GM12872 (cell line): ENCODE measurements at regions not wholly inside any gene's neighbourhood (a gene's known extent, or its start where the extent isn't known, plus 50 kb on each side); places are given as distances from the start of the nearest gene placed in this dataset.

Source experiments
- TF ChIP-seq, protein P1 (sequence below): IDR thresholded peaks from 3 replicates; pipeline ENCODE4 v1.5.1; 2011; ENCODE audit warnings: low read depth, mild to moderate bottlenecking, low read length, moderate library complexity; ENCODE audit not compliant: insufficient read depth

DNA sequence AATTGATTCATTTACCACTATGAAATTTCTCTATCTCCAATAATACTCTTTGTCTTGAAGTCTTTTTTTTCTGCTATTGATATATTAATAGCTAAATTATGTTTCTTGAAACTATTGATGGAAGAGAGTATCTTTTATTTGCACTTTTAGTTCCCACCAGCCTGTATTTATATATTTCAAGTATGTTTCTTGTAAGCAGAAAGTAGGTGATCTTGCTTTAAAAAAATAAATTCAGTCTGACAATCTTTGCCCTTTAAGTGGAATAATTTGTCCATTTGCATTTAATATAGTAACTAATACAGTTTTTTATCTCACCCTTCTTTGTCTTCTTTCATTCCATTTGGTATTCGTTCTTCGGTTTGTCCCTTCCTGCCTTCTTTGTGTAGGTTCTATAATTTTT is 790.5 kb downstream of the MCTP2 start:
- TF ChIP-seq, protein P1, sequence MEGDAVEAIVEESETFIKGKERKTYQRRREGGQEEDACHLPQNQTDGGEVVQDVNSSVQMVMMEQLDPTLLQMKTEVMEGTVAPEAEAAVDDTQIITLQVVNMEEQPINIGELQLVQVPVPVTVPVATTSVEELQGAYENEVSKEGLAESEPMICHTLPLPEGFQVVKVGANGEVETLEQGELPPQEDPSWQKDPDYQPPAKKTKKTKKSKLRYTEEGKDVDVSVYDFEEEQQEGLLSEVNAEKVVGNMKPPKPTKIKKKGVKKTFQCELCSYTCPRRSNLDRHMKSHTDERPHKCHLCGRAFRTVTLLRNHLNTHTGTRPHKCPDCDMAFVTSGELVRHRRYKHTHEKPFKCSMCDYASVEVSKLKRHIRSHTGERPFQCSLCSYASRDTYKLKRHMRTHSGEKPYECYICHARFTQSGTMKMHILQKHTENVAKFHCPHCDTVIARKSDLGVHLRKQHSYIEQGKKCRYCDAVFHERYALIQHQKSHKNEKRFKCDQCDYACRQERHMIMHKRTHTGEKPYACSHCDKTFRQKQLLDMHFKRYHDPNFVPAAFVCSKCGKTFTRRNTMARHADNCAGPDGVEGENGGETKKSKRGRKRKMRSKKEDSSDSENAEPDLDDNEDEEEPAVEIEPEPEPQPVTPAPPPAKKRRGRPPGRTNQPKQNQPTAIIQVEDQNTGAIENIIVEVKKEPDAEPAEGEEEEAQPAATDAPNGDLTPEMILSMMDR: no peak

DNA sequence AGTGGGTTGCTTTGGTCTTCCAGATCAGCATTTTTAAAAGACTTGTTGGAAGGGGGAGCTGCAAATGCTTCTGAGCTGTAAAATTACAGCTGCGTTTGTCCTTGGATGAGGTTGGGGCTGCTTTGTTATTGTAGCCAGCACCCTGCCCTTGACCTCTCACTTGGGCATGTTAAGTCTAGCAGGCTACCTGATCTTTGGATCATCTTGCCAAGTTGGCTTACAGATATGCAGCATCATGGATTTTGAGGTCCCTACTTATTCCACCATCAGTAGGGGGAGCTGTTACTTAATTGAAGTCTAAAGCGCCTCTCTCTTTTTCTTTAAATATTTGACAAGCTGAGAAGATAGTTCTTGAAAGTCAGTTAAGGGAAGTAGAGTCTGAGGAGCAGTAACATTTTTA is 793.0 kb downstream of the MCTP2 start:
- TF ChIP-seq, protein P1: peak; percentile 23; the same call in 1 of the 3 replicates

DNA sequence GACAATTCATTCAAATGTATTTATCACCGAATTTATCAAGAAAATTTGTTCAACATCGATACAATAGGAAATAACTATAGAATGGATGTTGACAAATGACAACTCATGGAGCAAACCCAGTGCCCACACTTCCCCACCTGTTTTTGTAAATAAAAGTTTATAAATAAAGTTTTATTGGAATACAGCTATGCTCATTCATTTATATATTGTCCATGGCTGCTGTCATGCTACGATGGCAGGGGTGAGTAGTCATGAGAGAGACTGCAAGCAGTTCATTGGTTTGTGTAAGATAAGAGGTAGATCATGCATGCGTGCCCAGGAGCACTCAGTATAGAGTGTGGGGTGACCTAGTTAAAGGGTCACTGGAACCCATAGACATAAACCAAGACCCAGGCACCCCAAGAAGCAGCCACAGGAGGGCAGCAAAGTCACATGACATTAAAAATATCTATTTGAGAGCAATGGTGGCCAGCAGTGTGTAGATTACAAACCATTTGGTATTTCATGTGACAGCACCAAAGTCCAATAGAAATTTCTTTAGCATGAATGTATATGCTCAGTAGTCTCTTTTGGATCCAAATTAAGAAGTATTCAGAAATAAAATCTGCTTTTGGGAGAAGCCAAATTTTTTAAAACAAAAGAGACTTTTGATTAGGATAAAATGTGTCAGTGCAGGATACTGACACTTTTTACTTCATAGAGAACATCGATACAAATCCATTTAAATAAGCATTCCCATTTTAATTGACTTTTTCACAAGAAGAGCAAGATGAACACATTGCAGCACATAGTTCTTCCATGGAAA is 794.8 kb downstream of the MCTP2 start:
- TF ChIP-seq, protein P1: peak; percentile 37; the same call in 2 of the 3 replicates

DNA sequence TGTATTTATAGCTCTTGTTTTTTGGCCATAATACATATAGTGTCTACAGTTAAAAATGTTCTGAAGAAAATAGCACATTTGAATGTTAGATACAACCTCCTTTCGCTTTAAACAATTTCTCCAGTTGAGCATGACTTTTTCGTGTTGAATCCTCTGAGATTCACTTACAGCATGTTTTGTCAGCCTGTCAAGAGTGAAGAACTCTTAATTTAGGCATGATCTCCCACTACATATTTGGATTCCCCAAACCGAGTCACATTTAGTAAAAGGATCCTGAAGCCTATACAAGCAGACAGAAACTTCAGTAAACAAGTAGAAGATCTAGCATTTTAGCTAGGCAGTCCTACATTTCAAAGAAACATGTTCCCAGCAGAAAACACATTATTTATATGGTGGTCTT is 796.6 kb downstream of the MCTP2 start:
- TF ChIP-seq, protein P1: no peak

DNA sequence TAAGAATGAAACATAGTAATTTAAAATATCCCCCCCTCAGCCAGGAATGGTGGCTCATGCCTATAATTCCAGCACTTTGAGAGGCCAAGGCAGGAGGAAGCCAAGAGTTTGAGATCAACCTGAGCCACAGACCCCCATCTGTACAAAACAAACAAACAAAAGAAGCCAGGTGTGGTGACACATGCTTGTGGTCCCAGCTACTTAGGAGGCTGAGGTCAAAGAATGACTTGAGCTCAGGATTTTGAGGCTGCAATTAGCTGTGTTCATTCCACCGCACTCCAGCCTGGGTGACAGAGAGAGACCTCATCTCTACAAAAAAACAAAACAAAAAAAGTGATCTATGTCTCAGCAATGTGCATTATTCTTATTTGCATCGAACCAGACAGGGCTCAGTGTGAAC is 800.8 kb downstream of the MCTP2 start:
- TF ChIP-seq, protein P1: no peak

DNA sequence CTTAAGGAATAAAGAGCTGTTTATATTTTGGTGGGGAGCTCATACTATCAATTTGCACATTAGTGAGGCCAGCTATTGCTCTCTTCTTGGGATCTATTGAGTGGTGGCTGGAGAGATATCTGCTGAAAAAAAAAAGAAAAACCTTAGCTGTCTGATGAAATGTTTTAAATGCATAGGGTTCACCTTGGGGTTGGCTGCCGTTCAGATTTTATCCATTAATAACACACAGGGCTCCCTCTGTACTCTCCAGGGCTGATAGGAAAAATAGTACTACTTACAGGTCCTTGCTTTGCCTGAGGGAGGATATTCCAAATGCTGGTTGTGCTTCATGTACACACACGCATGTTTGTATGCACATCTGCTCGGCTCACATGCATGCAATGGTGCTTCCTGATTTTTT is 803.7 kb downstream of the MCTP2 start:
- TF ChIP-seq, protein P1: no peak

DNA sequence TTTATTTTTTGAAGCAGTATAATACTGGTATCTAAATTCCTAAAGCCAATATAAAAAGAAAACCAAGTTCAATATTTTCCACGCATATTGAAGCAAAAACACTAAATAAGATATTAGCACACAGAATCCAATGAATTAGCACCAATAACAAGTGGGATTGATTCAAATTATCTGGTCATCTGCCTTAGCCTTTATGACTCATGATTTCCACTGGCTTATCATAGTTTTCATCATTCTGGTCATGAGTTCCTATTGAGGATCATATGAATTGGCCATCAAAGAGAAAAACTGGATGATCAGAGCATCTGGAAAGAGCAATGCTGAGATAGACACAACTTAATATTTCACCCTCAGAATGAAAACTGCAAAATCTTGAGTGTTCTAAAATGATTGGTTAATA is 809.9 kb downstream of the MCTP2 start:
- TF ChIP-seq, protein P1: no peak

DNA sequence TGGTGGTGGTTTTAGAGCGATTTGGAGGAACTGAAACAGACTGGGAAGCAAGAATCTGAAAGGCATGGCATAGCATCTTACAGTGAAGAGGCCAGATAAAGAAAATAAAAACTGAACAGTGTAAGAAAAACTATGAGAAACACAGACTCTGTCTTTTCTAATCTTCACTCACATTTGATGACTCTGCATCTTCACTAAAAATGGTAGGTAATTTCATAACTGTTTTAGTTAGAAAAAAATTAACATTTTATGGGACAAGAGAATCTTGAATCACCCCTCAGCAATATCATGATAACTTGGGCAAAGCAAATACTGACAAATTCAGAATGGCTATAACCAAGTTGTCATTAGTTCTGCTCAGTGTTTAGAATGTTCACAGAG is 812.6 kb downstream of the MCTP2 start:
- TF ChIP-seq, protein P1: no peak
